KMS-11 (cell line): ENCODE measurements at regions not wholly inside any gene's neighbourhood (a gene's known extent, or its start where the extent isn't known, plus 50 kb on each side); places are given as distances from the start of the nearest gene placed in this dataset.

Experiments used
- H2AFZ ChIP-seq: fragments of 200-600 bp; sonication (generic); 2 replicates; pipeline ENCODE4 v1.6.1; 2016; ENCODE audit warnings: antibody characterized with exemption, mixed run types, low read depth
- H3K27ac ChIP-seq: fragments of 200-600 bp; sonication (generic); 2 replicates; pipeline ENCODE4 v1.6.1; 2016; ENCODE audit warnings: mild to moderate bottlenecking, mixed run types
- H3K27me3 ChIP-seq: fragments of 200-600 bp; sonication (generic); 2 replicates; pipeline ENCODE4 v1.6.1; 2017; ENCODE audit warnings: mild to moderate bottlenecking, low read depth, mixed run types, moderate library complexity; ENCODE audit not compliant: insufficient read depth
- H3K36me3 ChIP-seq: fragments of 200-600 bp; sonication (generic); 2 replicates; pipeline ENCODE4 v1.6.1; 2017; ENCODE audit warnings: mild to moderate bottlenecking, mixed run types; ENCODE audit not compliant: insufficient read depth
- H3K4me1 ChIP-seq: fragments of 200-600 bp; sonication (generic); 2 replicates; pipeline ENCODE4 v1.6.1; 2016; ENCODE audit warnings: mild to moderate bottlenecking, low read depth, mixed run types; ENCODE audit not compliant: poor library complexity, severe bottlenecking
- H3K4me2 ChIP-seq: fragments of 200-600 bp; sonication (generic); 2 replicates; pipeline ENCODE4 v1.7.0; 2016; ENCODE audit warnings: mild to moderate bottlenecking, mixed run types
- H3K4me3 ChIP-seq: fragments of 200-600 bp; sonication (generic); IDR thresholded peaks from 2 replicates; pipeline ENCODE4 v1.6.1; 2017; ENCODE audit warnings: low read depth, low read length, mixed read lengths; ENCODE audit not compliant: insufficient read depth
- H3K79me2 ChIP-seq: fragments of 200-600 bp; sonication (generic); 2 replicates; pipeline ENCODE4 v1.6.1; 2016; ENCODE audit warnings: low read depth, mixed run types; ENCODE audit not compliant: insufficient read depth
- H3K9ac ChIP-seq: fragments of 200-600 bp; sonication (generic); 2 replicates; pipeline ENCODE4 v1.6.1; 2016; ENCODE audit warnings: mild to moderate bottlenecking, mixed run types
- H4K20me1 ChIP-seq: fragments of 200-600 bp; sonication (generic); 2 replicates; pipeline ENCODE4 v1.6.1; 2016; ENCODE audit warnings: mild to moderate bottlenecking, mixed run types; ENCODE audit not compliant: insufficient read depth
- CTCF ChIP-seq: fragments of 200-600 bp; sonication (generic); conservative IDR thresholded peaks from 2 replicates; pipeline ENCODE4 v1.6.1; 2017; ENCODE audit warnings: low read depth, mild to moderate bottlenecking, antibody characterized with exemption, low read length, moderate library complexity, mixed read lengths

- Histone ChIP-seq H3K27ac (no peak overlapping the region), H3K79me2 (no peaks in the 10 kb centered on the region), H3K36me3 (no peaks in the 10 kb centered on the region), H3K4me1 (no peaks in the 10 kb centered on the region), H3K4me2 (no peak overlapping the region), H3K9ac (no peak overlapping the region), H4K20me1 (no peaks in the 10 kb centered on the region), H3K4me3 (no peak overlapping the region), H2AFZ (no peak overlapping the region), H3K27me3 (no peaks in the 10 kb centered on the region)
- no peak for TF ChIP-seq CTCF
Observed at GRCh38 chr9:95595721-95596295, 79.0 kb upstream of the PTCH1 start.

GRCh38 chr9:95592931-95593330 lies 76.2 kb upstream of the PTCH1 start:
- H3K27me3 ChIP-seq: no peaks in the 10 kb centered on the region
- no peak overlapping the region for H2AFZ ChIP-seq
- no peak overlapping the region for H3K4me3 ChIP-seq
- H3K4me2 ChIP-seq: no peak overlapping the region
- H3K4me1 ChIP-seq: no peaks in the 10 kb centered on the region
- H3K9ac ChIP-seq: no peak overlapping the region
- no peaks in the 10 kb centered on the region for H4K20me1 ChIP-seq
- H3K36me3 ChIP-seq: no peaks in the 10 kb centered on the region
- no peak for TF ChIP-seq CTCF
- no peaks in the 10 kb centered on the region for H3K79me2 ChIP-seq
- no peak overlapping the region for H3K27ac ChIP-seq

GRCh38 chr9:95588724-95589588 lies 72.2 kb upstream of the PTCH1 start:
- no peak for TF ChIP-seq CTCF
- H3K27ac ChIP-seq: no peak overlapping the region
- H3K4me3 ChIP-seq: no peak overlapping the region
- no peak overlapping the region for H3K9ac ChIP-seq
- H3K27me3 ChIP-seq: no peaks in the 10 kb centered on the region
- H4K20me1 ChIP-seq: no peaks in the 10 kb centered on the region
- no peak overlapping the region for H3K4me2 ChIP-seq
- no peaks in the 10 kb centered on the region for H3K4me1 ChIP-seq
- no peaks in the 10 kb centered on the region for H3K36me3 ChIP-seq
- H2AFZ ChIP-seq: no peak overlapping the region
- H3K79me2 ChIP-seq: no peaks in the 10 kb centered on the region

- no peaks in the 10 kb centered on the region for H3K4me1 ChIP-seq
- H3K36me3 ChIP-seq: no peaks in the 10 kb centered on the region
- no peaks in the 10 kb centered on the region for H3K27me3 ChIP-seq
- no peaks in the 10 kb centered on the region for H3K79me2 ChIP-seq
- no peaks in the 10 kb centered on the region for H4K20me1 ChIP-seq
- H3K4me3 ChIP-seq: no peak overlapping the region
- no peak overlapping the region for H3K27ac ChIP-seq
- TF ChIP-seq CTCF: no peak
- H3K9ac ChIP-seq: no peak overlapping the region
- H3K4me2 ChIP-seq: no peak overlapping the region
- H2AFZ ChIP-seq: no peak overlapping the region
Observed at GRCh38 chr9:95587021-95587964, 70.5 kb upstream of the PTCH1 start.
